SK-N-MC (cell line): ENCODE measurements at regions not wholly inside any gene's neighbourhood (a gene's known extent, or its start where the extent isn't known, plus 50 kb on each side); places are given as distances from the start of the nearest gene placed in this dataset.

ENCODE experiments used
- DNase-seq: peaks from one replicate; pipeline ENCODE4 v3.0.0-alpha.2; 2011; ENCODE audit warnings: low read depth, low spot score
- H3K27ac ChIP-seq: fragments of 200-600 bp; sonication (generic); 2 replicates; pipeline ENCODE4 v1.5.1; 2016; ENCODE audit warnings: mixed run types
- H3K36me3 ChIP-seq: fragments of 200-600 bp; sonication (generic); 2 replicates; pipeline ENCODE4 v1.6.1; 2017; ENCODE audit warnings: antibody characterized with exemption, low read length, mixed read lengths; ENCODE audit not compliant: insufficient read depth
- H3K4me3 ChIP-seq: fragments of 200-600 bp; sonication (generic); 2 replicates; pipeline ENCODE4 v1.5.1; 2016
- H3K9ac ChIP-seq: fragments of 200-600 bp; sonication (generic); 2 replicates; pipeline ENCODE4 v1.8.0; 2017; ENCODE audit warnings: mixed run types, mixed read lengths; ENCODE audit not compliant: insufficient read length
- H3K9me3 ChIP-seq: fragments of 200-600 bp; sonication (generic); 2 replicates; pipeline ENCODE4 v1.6.1; 2017; ENCODE audit warnings: low read depth, mild to moderate bottlenecking, antibody characterized with exemption, low read length, moderate library complexity, mixed read lengths
- EZH2 ChIP-seq: fragments of 200-600 bp; sonication (generic); IDR thresholded peaks from one replicate; pipeline ENCODE4 v1.6.1; 2017; ENCODE audit warnings: antibody characterized with exemption
- FOXP2 ChIP-seq: optimal IDR thresholded peaks from 2 replicates; pipeline ENCODE3; 2011; ENCODE audit warnings: mild to moderate bottlenecking, moderate library complexity; ENCODE audit not compliant: insufficient read depth; ENCODE audit errors: extremely low read length, control extremely low read depth
- POLR2AphosphoS5 ChIP-seq: IDR thresholded peaks from 2 replicates; pipeline ENCODE4 v1.6.1; 2012; ENCODE audit warnings: mild to moderate bottlenecking, low read depth, low read length, borderline replicate concordance

- no peak for DNase-seq
- no peak overlapping the region for H3K4me3 ChIP-seq
- TF ChIP-seq POLR2AphosphoS5 (no peak), EZH2 (no peak), FOXP2 (no peak)
Observed at GRCh38 chr2:53091183-53091582, 676.4 kb upstream of the CHAC2 start.

GRCh38 chr2:53087874-53088461 lies 679.6 kb upstream of the CHAC2 start:
- TF ChIP-seq POLR2AphosphoS5 (no peak), EZH2 (no peak), FOXP2 (no peak)
- no peak overlapping the region for H3K9ac ChIP-seq
- H3K4me3 ChIP-seq, result no peak overlapping the region
- H3K36me3 ChIP-seq, result no peaks in the 10 kb centered on the region
- no peaks in the 10 kb centered on the region for H3K9me3 ChIP-seq
- no peak for DNase-seq
- H3K27ac ChIP-seq, result no peak overlapping the region

More at GRCh38 chr2:53091183-53091582, 676.4 kb upstream of the CHAC2 start:
- Histone ChIP-seq H3K36me3 (no peaks in the 10 kb centered on the region), H3K9ac (no peak overlapping the region), H3K27ac (no peak overlapping the region), H3K9me3 (no peaks in the 10 kb centered on the region)

GRCh38 chr2:53087262-53087873 lies 680.2 kb upstream of the CHAC2 start:
- Histone ChIP-seq H3K4me3 (no peak overlapping the region), H3K9ac (no peak overlapping the region), H3K9me3 (no peaks in the 10 kb centered on the region), H3K36me3 (no peaks in the 10 kb centered on the region), H3K27ac (no peak overlapping the region)
- DNase-seq, result no peak
- TF ChIP-seq FOXP2 (no peak), POLR2AphosphoS5 (no peak), EZH2 (no peak)

GRCh38 chr2:53077413-53077812 lies 690.2 kb upstream of the CHAC2 start:
- Histone ChIP-seq H3K36me3 (no peaks in the 10 kb centered on the region), H3K9me3 (no peaks in the 10 kb centered on the region), H3K9ac (no peak overlapping the region), H3K4me3 (no peak overlapping the region), H3K27ac (no peak overlapping the region)
- TF ChIP-seq FOXP2 (no peak), POLR2AphosphoS5 (no peak), EZH2 (no peak)
- DNase-seq, result no peak

- DNase-seq, result no peak
- H3K9me3 ChIP-seq, result no peaks in the 10 kb centered on the region
- no peak for TF ChIP-seq EZH2
- no peak for TF ChIP-seq POLR2AphosphoS5
- TF ChIP-seq FOXP2, result no peak
- no peak overlapping the region for H3K9ac ChIP-seq
- no peak overlapping the region for H3K27ac ChIP-seq
- no peak overlapping the region for H3K4me3 ChIP-seq
- no peaks in the 10 kb centered on the region for H3K36me3 ChIP-seq
Observed at GRCh38 chr2:53075760-53076159, 691.8 kb upstream of the CHAC2 start.

GRCh38 chr2:53067533-53067932 lies 700.1 kb upstream of the CHAC2 start:
- H3K27ac ChIP-seq, result no peak overlapping the region
- H3K9me3 ChIP-seq, result no peaks in the 10 kb centered on the region
- no peak overlapping the region for H3K4me3 ChIP-seq
- no peak overlapping the region for H3K9ac ChIP-seq
- DNase-seq, result no peak
- H3K36me3 ChIP-seq, result no peaks in the 10 kb centered on the region
- TF ChIP-seq EZH2 (no peak), FOXP2 (no peak), POLR2AphosphoS5 (no peak)

- Histone ChIP-seq H3K9me3 (no peaks in the 10 kb centered on the region), H3K36me3 (no peaks in the 10 kb centered on the region), H3K4me3 (no peak overlapping the region), H3K9ac (no peak overlapping the region), H3K27ac (no peak overlapping the region)
- DNase-seq, result no peak
- TF ChIP-seq POLR2AphosphoS5 (no peak), FOXP2 (no peak), EZH2 (no peak)
Observed at GRCh38 chr2:53067056-53067455, 700.5 kb upstream of the CHAC2 start.

GRCh38 chr2:53064154-53064553 lies 703.5 kb upstream of the CHAC2 start:
- Histone ChIP-seq H3K36me3 (no peaks in the 10 kb centered on the region), H3K27ac (no peak overlapping the region), H3K9me3 (no peaks in the 10 kb centered on the region), H3K9ac (no peak overlapping the region), H3K4me3 (no peak overlapping the region)
- TF ChIP-seq POLR2AphosphoS5, result no peak
- no peak for TF ChIP-seq FOXP2
- no peak for TF ChIP-seq EZH2
- no peak for DNase-seq
